Endothelial cell of umbilical vein (primary cell): ENCODE measurements at regions not wholly inside any gene's neighbourhood (a gene's known extent, or its start where the extent isn't known, plus 50 kb on each side); places are given as distances from the start of the nearest gene placed in this dataset.

ENCODE experiments used
- TF ChIP-seq, protein P1 (sequence below), 2 donors: IDR thresholded peaks; 1 replicate in 1 of 2; 2 replicates in 1 of 2; pipeline ENCODE4 v1.5.1; 2011; ENCODE audit warnings: low read length in 2 of 2, mild to moderate bottlenecking in 2 of 2, moderate library complexity in 2 of 2, control low read depth in 1 of 2, inconsistent platforms in 1 of 2, low read depth in 1 of 2; ENCODE audit not compliant: insufficient read depth in 1 of 2; ENCODE audit errors: extremely low read depth in 1 of 2
- TF ChIP-seq, protein P2 (sequence below): IDR thresholded peaks from 2 replicates; pipeline ENCODE4 v1.6.1; 2011; ENCODE audit not compliant: insufficient read depth, insufficient read length

DNA sequence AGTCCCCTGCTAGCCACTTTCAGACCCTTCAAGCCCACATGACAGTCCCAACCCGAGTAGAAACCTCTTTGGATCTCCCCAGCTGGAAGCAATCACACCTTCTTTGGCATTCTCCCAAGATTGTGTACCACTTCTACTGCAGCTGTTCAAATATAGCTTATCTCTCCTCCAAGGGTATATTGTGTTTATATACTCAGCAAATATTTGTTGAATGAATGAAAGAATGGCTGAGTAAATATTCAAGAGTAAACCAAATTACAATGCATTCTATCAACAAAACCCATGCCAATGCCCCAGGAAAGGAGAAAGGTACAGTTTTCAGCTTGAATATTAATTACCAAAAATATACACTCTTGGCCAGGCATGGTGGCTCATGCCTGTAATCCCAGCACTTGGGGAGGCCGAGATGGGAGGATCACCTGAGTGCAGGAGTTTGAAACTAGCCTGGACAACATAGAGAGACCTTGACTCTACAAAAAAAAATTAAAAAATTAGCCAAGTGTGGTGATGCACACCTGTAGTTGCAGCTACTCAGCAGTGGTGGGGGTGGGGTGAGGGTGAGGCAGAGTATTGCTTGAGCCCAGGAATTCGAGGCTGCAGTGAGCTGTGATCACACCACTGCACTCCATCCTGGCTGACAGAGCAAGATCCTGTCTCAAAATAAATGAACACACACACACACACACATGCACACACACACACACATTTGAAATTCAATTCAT is 68.5 kb downstream of the NIBAN1 start:
- TF ChIP-seq, protein P1, sequence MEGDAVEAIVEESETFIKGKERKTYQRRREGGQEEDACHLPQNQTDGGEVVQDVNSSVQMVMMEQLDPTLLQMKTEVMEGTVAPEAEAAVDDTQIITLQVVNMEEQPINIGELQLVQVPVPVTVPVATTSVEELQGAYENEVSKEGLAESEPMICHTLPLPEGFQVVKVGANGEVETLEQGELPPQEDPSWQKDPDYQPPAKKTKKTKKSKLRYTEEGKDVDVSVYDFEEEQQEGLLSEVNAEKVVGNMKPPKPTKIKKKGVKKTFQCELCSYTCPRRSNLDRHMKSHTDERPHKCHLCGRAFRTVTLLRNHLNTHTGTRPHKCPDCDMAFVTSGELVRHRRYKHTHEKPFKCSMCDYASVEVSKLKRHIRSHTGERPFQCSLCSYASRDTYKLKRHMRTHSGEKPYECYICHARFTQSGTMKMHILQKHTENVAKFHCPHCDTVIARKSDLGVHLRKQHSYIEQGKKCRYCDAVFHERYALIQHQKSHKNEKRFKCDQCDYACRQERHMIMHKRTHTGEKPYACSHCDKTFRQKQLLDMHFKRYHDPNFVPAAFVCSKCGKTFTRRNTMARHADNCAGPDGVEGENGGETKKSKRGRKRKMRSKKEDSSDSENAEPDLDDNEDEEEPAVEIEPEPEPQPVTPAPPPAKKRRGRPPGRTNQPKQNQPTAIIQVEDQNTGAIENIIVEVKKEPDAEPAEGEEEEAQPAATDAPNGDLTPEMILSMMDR (IDR thresholded peaks at IDR 0.05; ENCODE audit: extremely low read depth in 1 of 2, insufficient read depth in 1 of 2, low read depth in 1 of 2, low read length in 2 of 2): no peak
- TF ChIP-seq, protein P2, sequence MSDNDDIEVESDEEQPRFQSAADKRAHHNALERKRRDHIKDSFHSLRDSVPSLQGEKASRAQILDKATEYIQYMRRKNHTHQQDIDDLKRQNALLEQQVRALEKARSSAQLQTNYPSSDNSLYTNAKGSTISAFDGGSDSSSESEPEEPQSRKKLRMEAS: no peak
